A673 (cell line): ENCODE measurements at regions not wholly inside any gene's neighbourhood (a gene's known extent, or its start where the extent isn't known, plus 50 kb on each side); places are given as distances from the start of the nearest gene placed in this dataset.

Experiments used
- BruUV-seq: library from RNA; stranded (reverse); fragments of 400-500 nt; replicated peaks from 2 replicates; lab custom pipeline; 2021; lab: Mats Ljungman, UMichigan
- CTCF ChIA-PET: fragments of 300-600 bp; sonication (Branson Sonifier 250); formaldehyde crosslinking; loops from one replicate; lab custom pipeline; 2022; ENCODE audit warnings: antibody characterized with exemption; lab: Charles Lee
- POLR2A ChIA-PET: fragments of 300-600 bp; sonication (Branson Sonifier 250); formaldehyde crosslinking; loops from one replicate; lab custom pipeline; 2022; ENCODE audit warnings: antibody characterized with exemption; ENCODE audit not compliant: low non-redundant PET; lab: Charles Lee
- DNase-seq: peaks from one replicate; pipeline ENCODE4 v3.0.0-alpha.2; 2015; ENCODE audit warnings: low spot score
- H3K27ac ChIP-seq: fragments of 200-600 bp; sonication (generic); 2 replicates; pipeline ENCODE4 v1.5.1; 2016; ENCODE audit warnings: mixed run types, low read depth, mild to moderate bottlenecking, mixed read lengths, antibody characterized with exemption, low read length; ENCODE audit not compliant: poor library complexity, severe bottlenecking
- H3K27me3 ChIP-seq: fragments of 200-600 bp; sonication (generic); replicated peaks from 2 replicates; pipeline ENCODE4 v1.6.1; 2017; ENCODE audit warnings: mixed run types, low read depth, mild to moderate bottlenecking, mixed read lengths, antibody characterized with exemption, low read length; ENCODE audit not compliant: insufficient read depth, poor library complexity
- H3K36me3 ChIP-seq: fragments of 200-600 bp; sonication (generic); 2 replicates; pipeline ENCODE4 v1.6.1; 2016; ENCODE audit warnings: mixed run types, mild to moderate bottlenecking, mixed read lengths, antibody characterized with exemption, low read length; ENCODE audit not compliant: insufficient read depth, poor library complexity, severe bottlenecking
- H3K4me1 ChIP-seq: fragments of 200-600 bp; sonication (generic); 2 replicates; pipeline ENCODE4 v1.6.1; 2017; ENCODE audit warnings: mixed run types, mild to moderate bottlenecking, mixed read lengths, antibody characterized with exemption, low read length; ENCODE audit not compliant: insufficient read depth, poor library complexity, severe bottlenecking
- H3K4me3 ChIP-seq: fragments of 200-600 bp; sonication (generic); 2 replicates; pipeline ENCODE4 v1.5.1; 2016; ENCODE audit warnings: low read depth, mixed run types, mild to moderate bottlenecking, mixed read lengths, low read length; ENCODE audit not compliant: poor library complexity, severe bottlenecking
- H3K9me3 ChIP-seq: fragments of 200-600 bp; sonication (generic); 2 replicates; pipeline ENCODE4 v1.6.1; 2016; ENCODE audit warnings: mixed run types, low read depth, mild to moderate bottlenecking, mixed read lengths, antibody characterized with exemption, low read length; ENCODE audit not compliant: poor library complexity, severe bottlenecking
- CTCF ChIP-seq: fragments of 300-800, 200-600 bp; sonication (generic); conservative IDR thresholded peaks from 2 replicates; pipeline ENCODE4 v1.5.1; 2017; ENCODE audit warnings: low read depth, mild to moderate bottlenecking, antibody characterized with exemption, low read length, moderate library complexity, mixed read lengths
- EZH2 ChIP-seq: fragments of 200-600 bp; sonication (generic); IDR thresholded peaks from 2 replicates; pipeline ENCODE4 v1.6.1; 2017; ENCODE audit warnings: borderline replicate concordance, low read depth, mild to moderate bottlenecking, mixed read lengths, antibody characterized with exemption, low read length; ENCODE audit not compliant: poor library complexity, severe bottlenecking
- intact Hi-C: fragments of 100-400 bp; cut with micrococcal nuclease; formaldehyde crosslinking; loops from one replicate; pipeline ENCODE4 v1.10.0; 2022; ENCODE audit not compliant: unreplicated experiment

- H3K36me3 ChIP-seq = no peaks in the 10 kb centered on the region
- intact Hi-C loops = no loop called here
- no peak overlapping the region for H3K27ac ChIP-seq
- CTCF ChIA-PET = no interaction called here
- H3K4me3 ChIP-seq = no peak overlapping the region
- BruUV-seq = no TSS peak
- H3K9me3 ChIP-seq = no peaks in the 10 kb centered on the region
- POLR2A ChIA-PET = no interaction called here
- TF ChIP-seq CTCF (no peak), EZH2 (no peak)
- H3K27me3 ChIP-seq = no peaks in the 10 kb centered on the region
- no peak for DNase-seq
- peaks cover 13% of the 10 kb centered on the region for H3K4me1 ChIP-seq
These were observed 105.4 kb upstream of the CDH11 start for GRCh38 chr16:65227150-65227835.

- no peak for DNase-seq
- TF ChIP-seq EZH2 = no peak
- TF ChIP-seq CTCF = no peak
These were observed 104.2 kb upstream of the CDH11 start for GRCh38 chr16:65226077-65226476.

GRCh38 chr16:65225488-65225887 is 103.6 kb upstream of the CDH11 start:
- CTCF ChIA-PET = no interaction called here
- no peak overlapping the region for H3K27ac ChIP-seq
- POLR2A ChIA-PET = no interaction called here
- no peak for DNase-seq
- no peaks in the 10 kb centered on the region for H3K27me3 ChIP-seq
- H3K4me3 ChIP-seq = no peak overlapping the region
- peaks cover 20% of the 10 kb centered on the region for H3K4me1 ChIP-seq
- TF ChIP-seq EZH2 (no peak), CTCF (no peak)
- intact Hi-C loops = no loop called here
- no TSS peak for BruUV-seq
- H3K9me3 ChIP-seq = no peaks in the 10 kb centered on the region
- no peaks in the 10 kb centered on the region for H3K36me3 ChIP-seq

More at GRCh38 chr16:65226077-65226476, 104.2 kb upstream of the CDH11 start:
- POLR2A ChIA-PET = no interaction called here
- Histone ChIP-seq H3K9me3 (no peaks in the 10 kb centered on the region), H3K27ac (no peak overlapping the region), H3K4me3 (no peak overlapping the region), H3K4me1 (peaks cover 20% of the 10 kb centered on the region), H3K36me3 (no peaks in the 10 kb centered on the region), H3K27me3 (no peaks in the 10 kb centered on the region)
- CTCF ChIA-PET = no interaction called here
- intact Hi-C loops = no loop called here
- BruUV-seq = no TSS peak
